Left forelimb (tissue), 1 donor: ENCODE measurements at regions not wholly inside any gene's neighbourhood (a gene's known extent, or its start where the extent isn't known, plus 50 kb on each side); places are given as distances from the start of the nearest gene placed in this dataset.
"Not testable (repeated sequence)": the region's sequence is repeated elsewhere in the genome, so short reads cannot be mapped to it uniquely, and the experiment has no call there.

Source experiments
- DNase-seq: peaks from one replicate; pipeline ENCODE4 v3.0.0-alpha.2; 2018; ENCODE audit warnings: low spot score

DNA sequence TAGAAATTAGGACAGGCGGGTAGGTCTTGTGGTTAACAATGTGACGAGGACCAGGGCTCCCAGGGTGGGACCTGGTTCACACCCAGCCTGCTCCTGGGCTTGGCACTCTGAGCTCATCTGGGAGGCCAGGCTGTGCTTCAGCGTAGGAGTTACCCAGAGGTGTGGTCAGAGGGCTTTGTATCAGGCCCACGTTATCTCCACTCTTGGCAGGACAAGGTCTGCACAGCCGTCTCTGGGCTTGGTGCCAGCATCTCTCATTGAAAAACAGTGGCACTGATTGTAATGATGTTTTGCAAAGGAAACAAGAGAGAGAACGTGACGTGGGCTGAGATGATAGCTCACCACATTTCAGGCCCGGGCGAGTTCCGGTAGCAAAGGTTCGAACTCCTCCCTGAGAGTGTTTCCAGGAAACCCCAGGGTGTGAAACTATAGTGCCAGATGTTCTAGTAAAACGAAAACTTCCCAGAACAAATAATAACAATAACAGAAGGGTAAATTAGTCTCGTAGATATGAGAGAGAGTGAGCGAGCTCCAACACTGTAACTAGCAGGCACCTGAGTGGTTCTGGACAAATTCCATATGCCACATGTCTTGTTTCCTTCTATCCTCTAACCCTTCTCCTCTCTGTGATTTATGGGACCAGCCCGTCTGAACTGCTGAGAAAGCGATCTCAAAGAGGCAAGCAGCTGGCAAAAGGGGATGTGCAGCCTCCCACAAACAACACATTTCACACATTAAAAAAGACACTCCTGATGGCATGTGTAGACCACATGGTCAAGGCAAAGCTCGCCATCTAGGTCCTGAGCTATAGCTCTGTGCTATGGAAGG is 227.3 kb downstream of the KTN1 start:
- DNase-seq = no peak

DNA sequence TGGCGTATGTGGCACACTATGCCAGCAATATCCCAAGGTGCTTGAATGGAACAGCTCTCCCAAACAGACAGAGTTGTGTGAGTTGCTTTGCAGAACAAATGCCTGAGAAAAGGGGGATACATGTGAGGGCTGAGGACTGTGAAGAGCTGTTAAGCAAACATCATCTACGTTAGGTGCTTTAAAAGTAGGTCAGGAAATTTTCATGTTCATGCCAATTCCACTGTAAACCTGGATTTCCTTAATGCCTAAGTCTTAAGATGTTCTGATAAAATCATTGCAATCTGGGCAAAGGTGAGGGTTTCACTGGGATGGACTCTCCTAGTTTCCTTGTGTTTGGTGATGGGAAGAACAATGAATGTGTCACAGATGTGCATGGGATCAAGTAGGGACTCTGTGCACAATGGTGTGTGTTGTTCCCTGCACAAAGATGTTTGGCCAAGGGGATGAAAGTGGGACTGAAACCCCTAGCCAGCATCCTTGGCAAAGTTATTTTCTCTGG is 227.9 kb downstream of the KTN1 start:
- no peak for DNase-seq

- no peak for DNase-seq
Measured at GRCh38 chr14:55813630-55814029, 233.6 kb downstream of the KTN1 start.

DNA sequence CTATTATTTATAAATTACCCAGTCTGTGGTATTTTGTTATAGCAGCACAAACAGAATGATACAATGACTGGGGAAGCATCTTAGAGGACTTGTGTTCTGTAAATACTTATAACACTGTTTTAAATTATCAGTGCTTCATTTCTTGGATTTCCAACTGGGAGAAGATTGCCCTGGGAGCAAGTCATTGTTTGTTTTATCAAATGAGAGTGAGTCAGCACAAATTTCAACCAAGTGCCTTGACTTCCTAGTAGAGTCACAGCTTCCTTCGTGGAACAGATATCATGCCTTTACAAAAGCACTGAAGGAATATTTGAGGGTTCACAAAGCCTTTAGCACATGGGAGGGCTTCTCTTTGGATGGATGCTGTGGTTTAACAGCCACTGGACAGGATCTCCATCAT is 234.1 kb downstream of the KTN1 start:
- no peak for DNase-seq

GRCh38 chr14:55814873-55815272 is 234.9 kb downstream of the KTN1 start:
- DNase-seq = no peak

DNA sequence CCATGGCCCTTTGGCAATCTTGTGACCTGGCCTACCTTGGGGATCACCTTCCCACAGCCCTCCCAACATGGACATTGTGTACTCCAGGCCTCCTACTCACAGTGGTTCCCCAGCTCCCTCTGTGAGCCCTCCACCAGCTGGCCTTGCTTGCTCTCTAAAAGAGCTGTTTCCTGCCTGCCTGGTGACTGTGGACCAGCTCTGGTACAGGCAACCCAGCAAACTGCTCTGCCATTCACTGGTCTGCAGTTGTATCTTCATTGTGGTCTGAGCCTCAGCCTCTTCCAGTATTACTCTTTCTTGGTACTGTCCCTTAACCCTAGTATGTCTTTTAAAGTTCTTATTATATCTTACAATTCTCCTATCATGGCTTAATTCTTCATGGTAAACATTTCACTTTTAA is 236.2 kb downstream of the KTN1 start:
- DNase-seq = no peak

GRCh38 chr14:55819610-55820304 is 239.8 kb downstream of the KTN1 start:
- no peak for DNase-seq

DNA sequence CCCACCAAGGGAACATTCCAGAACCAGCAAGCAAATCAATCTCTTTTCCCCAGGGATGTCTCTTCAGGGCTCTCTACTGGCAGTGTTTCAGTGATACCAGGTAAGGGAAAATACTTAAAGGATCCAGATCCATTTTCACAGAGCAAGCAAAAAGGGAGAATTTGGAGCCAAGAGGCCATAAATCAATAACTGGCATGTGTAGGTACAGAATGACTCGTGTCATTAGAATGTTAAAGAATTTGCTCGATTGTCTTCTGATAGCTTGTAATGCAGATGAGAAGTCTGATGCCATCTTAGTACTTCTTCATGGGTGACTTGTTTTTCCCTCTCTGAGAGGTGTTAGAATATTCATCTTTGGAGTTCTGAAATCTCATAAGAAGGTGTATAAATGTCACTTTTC is 242.9 kb downstream of the KTN1 start:
- DNase-seq = no peak

DNA sequence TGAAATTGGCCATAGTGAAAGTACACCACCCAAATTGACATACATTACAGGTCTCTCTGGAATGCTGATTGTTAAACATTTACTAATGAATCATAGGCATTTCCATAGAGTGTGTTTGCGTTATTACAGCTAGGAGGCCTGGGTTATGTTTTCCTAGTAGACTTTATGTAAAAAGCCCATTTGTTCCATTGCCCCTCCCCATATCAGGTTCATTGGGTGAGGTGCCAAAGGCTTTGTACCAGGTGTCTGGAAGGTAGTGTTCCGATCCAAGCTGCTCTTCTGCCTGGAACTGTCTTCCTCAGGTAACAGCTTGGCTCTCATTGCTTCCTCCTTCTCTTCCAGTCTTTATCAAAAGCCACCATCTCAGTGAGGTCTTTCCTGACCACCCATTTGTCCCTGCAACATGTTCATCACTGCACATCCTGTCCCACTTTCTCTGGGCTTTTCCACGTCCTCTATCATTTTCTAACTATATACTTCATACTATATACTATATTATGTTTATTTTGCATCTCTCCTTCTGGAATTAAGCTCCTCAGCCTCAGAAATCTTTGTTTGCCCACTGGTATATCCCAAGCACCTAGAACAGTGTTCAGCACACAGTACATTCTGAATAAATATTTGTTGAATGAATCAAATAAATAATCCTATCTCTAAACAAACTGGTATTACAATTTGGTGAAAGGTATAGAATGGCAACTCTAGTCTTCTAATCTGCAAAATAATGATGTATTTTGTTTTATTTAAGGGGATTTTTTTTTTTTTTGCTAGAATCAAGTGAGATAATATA is 252.3 kb downstream of the KTN1 start:
- DNase-seq = no peak

GRCh38 chr14:55832974-55833373 is 253.0 kb downstream of the KTN1 start:
- DNase-seq = no peak

GRCh38 chr14:55834390-55834789 is 254.4 kb downstream of the KTN1 start:
- no peak for DNase-seq

DNA sequence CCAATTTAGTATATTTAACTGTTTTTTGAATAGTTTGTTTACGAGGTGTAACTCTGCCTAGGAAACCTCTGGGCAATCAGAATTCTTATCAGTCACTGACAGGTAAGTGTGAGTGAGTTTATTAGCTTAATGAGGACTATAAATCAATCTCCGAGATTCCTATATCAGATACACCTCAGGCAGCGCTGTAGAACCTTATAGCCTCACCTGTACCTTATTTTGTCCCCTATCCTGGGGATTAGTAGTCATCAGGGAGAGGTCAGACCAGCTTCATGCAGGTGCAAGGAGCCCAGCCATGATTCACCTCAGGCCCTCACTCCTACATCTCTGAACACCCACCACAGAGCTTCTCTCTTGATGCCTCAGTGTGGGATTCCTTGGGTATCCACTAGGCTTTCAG is 256.0 kb downstream of the KTN1 start:
- DNase-seq = no peak

DNA sequence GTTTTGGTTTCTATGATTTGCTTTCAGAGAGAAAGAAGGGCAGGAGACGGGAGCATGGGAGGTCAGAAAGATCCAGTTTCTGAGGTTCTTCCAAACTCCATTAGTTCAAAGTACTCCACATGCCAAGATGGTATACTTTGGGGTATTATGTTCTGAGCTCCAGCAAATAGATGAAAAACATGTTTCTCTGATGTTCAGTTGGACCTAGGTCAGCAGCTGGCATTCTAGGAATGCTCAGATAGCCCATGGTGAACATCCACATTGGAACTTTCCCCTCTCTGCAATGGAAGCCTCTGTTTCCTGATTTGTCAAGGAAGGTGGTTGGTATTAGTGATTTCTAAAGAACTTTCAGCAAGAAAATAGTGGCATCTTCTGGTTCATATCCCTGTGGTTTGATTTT is 257.5 kb downstream of the KTN1 start:
- no peak for DNase-seq

DNA sequence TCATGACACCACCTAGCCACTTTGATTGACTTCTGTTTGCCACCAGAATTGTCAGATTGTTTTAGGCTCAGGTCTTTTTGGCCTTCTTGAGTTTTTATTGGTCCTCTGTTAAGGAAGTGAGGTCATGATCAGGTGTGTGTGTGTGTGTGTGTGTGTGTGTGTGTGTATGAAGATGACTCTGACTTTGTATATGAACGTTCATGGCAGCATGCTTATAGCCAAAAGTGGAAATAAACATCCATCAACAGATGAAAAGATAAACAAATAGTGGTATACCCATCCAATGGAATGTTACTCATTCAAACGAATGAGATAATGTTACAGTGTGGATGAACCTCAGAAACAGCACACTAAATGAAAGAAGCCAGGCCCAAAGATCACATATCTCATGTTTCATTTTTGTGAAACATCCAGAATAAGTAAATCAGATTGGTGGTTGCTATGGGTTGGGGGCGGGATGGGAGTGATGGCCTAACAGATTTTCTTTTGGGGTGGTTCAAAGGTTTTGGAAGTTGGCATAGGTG is 258.6 kb downstream of the KTN1 start:
- DNase-seq = no peak

GRCh38 chr14:55839301-55839947 is 259.4 kb downstream of the KTN1 start:
- DNase-seq = not testable (repeated sequence)

DNA sequence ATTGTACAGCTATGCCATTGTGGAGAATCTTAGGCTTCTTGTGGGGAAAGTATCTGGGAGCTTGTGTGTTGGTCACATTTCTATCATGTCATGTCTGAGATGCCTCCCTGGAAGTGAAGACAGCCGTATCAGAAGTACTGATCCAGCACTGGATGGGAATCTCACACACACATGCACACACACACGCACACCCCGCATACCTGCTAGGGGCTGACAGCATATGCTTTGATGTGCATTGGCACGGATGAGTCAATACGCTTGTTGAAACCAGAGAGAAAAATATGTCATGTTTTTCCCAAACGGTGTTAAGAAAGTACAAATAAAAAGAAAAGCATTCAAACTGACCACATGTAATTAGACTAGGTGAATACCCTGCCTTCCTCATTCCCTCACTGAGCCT is 260.8 kb downstream of the KTN1 start:
- no peak for DNase-seq

- DNase-seq = no peak
Measured at GRCh38 chr14:55841625-55842024, 261.6 kb downstream of the KTN1 start.

DNA sequence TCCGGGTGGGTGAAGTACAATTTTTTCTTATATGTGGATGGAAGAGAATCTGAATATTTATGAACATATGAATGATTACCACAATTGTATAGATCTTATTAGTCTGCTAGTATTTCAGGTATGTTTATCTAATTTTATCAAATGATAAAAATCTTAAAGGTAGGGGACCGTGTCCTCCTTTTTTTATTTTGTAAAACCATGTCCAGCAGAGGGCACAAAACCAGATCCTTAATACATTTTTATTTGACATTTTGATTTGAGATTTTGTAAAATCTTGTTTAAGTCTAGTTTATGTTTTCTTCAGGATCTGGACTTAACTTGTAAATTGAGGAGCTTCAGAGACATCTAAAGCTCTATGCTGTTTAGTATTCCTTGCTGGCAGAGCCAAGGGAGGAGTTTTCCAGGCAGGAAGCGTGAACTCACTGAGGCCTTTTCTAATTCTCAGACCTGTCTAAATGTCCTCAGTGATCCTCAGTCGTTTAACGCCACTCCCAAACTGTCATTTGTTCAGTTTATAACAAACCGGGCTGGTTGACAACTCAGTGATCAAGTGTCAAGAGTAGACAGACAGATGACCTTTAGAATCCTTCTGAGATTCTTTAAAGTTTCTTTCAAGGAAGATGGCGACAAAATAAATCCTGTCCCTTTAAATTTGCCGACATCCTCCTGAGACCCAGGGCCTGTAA is 263.9 kb downstream of the KTN1 start:
- no peak for DNase-seq

GRCh38 chr14:55845963-55846825 is 266.2 kb downstream of the KTN1 start:
- no peak for DNase-seq

DNA sequence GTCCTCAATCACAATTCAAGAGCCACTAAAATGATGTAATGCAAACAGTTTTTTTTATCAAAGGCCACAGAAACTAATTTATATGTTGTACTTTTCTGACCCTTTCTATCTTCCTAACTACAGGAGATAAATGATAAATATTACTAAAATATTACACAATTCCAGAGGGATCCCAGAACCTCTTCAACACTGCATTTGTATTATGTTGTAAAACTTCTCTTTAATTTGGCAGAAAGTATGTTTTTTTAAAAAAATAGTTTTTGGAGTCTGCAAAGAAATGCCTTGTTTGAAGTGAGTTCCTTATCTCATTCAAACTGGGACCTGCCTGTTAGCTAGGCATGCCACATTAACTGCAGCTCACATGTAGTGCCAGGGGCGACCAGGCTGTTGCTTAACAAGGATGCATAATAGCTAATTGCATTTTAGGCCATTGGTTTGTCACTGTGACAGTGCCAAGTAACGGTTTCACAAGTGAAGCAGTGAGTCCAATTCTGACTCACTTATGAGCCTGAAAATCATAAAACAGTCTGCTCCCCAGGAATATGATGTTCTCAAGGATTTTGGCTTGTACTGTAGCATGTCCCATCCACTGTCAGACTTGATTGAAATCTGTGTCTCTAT is 266.9 kb downstream of the KTN1 start:
- no peak for DNase-seq
